GM12878 (cell line): ENCODE measurements at regions not wholly inside any gene's neighbourhood (a gene's known extent, or its start where the extent isn't known, plus 50 kb on each side); places are given as distances from the start of the nearest gene placed in this dataset.

Experiments
- ATF3 ChIP-seq: IDR thresholded peaks from 2 replicates; pipeline ENCODE4 v1.6.1; 2011; ENCODE audit warnings: low read depth, mild to moderate bottlenecking, low read length, moderate library complexity, borderline replicate concordance; ENCODE audit errors: extremely low read depth
- BCL11A ChIP-seq: IDR thresholded peaks from 2 replicates; pipeline ENCODE4 v1.6.1; 2011; ENCODE audit warnings: low read depth, low read length
- CEBPB ChIP-seq, 2 experiments: fragments of 150-350 bp in 1 of 2; IDR thresholded peaks; 2 replicates each; pipeline ENCODE4 v1.6.1; 2012 to 2014; ENCODE audit warnings: low read depth in 2 of 2, low read length in 2 of 2, borderline replicate concordance in 1 of 2, inconsistent platforms in 1 of 2
- CHD4 ChIP-seq: fragments of 200-600 bp; sonication (generic); IDR thresholded peaks from 2 replicates; pipeline ENCODE4 v1.6.1; 2016; ENCODE audit warnings: mild to moderate bottlenecking
- CTCF ChIP-seq, 3 experiments: IDR thresholded peaks in 2 of 3; conservative IDR thresholded peaks in 1 of 3; 2 replicates each; pipeline ENCODE4 v1.5.1; 2011; ENCODE audit warnings: low read depth in 3 of 3, low read length in 3 of 3, mild to moderate bottlenecking in 3 of 3, control low read depth in 2 of 3, moderate library complexity in 2 of 3, inconsistent platforms in 1 of 3, mixed read lengths in 1 of 3; ENCODE audit not compliant: control insufficient read depth in 2 of 3, insufficient read depth in 1 of 3; ENCODE audit errors: extremely low read depth in 1 of 3
- EZH2 ChIP-seq: IDR thresholded peaks from 2 replicates; pipeline ENCODE4 v1.6.1; 2012; ENCODE audit warnings: low read depth, mild to moderate bottlenecking, control low read depth, inconsistent platforms, low read length, borderline replicate concordance; ENCODE audit not compliant: control insufficient read depth
- PML ChIP-seq: IDR thresholded peaks from 2 replicates; pipeline ENCODE4 v1.6.1; 2012; ENCODE audit warnings: low read length, inconsistent platforms
- ZZZ3 ChIP-seq: IDR thresholded peaks from 2 replicates; pipeline ENCODE4 v1.6.1; 2011; ENCODE audit warnings: low read depth; ENCODE audit not compliant: control insufficient read depth, insufficient read length
- TF ChIP-seq, protein P1 (sequence below): IDR thresholded peaks from 2 replicates; pipeline ENCODE4 v1.6.1; 2012; ENCODE audit warnings: low read depth, low read length, improper control_type of control experiment

DNA sequence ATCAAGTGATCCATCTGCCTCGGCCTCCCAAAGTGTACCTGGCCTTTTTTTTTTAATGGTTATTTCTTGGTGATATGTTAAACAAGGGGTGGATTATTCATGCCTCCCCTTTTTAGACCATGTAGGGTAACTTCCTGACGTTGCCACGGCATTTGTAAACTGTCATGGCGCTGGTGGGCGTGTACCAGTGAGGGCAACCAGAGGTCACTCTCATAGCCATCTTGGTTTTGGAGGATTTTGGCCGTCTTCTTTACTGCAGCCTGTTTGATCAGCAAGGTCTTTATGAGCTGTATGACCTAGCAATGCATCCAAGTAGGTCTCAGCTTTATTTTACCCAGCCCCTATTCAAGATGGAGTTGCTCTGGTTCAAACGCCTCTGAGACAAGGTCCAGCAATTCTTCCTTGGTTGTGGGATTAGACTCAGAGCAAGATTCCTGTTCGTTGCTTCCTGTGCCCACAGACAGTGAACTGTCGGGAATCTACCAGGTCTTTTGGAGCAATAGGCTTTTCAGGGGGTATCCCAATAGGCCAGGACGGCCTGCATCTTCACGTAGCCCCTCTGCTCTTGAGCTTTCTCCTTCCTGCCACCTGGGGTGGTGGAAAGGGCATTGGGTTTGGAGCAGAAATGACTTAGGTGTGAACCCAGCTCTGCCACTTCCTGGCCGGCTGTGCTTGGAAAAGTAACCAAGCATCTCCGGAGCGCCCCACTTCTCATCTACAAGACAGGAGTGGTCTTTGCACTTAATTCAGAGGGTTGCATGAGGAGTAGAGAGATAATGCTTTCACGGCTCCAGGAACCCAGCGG is 52.9 kb upstream of the SEC14L1 start:
- TF ChIP-seq ATF3 (no peak), PML (no peak), CTCF (IDR thresholded peaks at IDR 0.05 in 2 of 3, conservative IDR thresholded peaks at IDR 0.05 in 1 of 3; ENCODE audit: control insufficient read depth in 2 of 3, extremely low read depth in 1 of 3, insufficient read depth in 1 of 3, low read depth in 3 of 3, low read length in 3 of 3) (no peak), CHD4 (no peak), BCL11A (no peak), EZH2 (no peak), CEBPB (IDR thresholded peaks at IDR 0.05; ENCODE audit: borderline replicate concordance in 1 of 2, low read depth in 2 of 2, low read length in 2 of 2) (no peak), ZZZ3 (no peak)
- TF ChIP-seq, protein P1, sequence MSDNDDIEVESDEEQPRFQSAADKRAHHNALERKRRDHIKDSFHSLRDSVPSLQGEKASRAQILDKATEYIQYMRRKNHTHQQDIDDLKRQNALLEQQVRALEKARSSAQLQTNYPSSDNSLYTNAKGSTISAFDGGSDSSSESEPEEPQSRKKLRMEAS = no peak
